ENCODE measurements at regions not wholly inside any gene's neighbourhood (a gene's known extent, or its start where the extent isn't known, plus 50 kb on each side); places are given as distances from the start of the nearest gene placed in this dataset.

DNA sequence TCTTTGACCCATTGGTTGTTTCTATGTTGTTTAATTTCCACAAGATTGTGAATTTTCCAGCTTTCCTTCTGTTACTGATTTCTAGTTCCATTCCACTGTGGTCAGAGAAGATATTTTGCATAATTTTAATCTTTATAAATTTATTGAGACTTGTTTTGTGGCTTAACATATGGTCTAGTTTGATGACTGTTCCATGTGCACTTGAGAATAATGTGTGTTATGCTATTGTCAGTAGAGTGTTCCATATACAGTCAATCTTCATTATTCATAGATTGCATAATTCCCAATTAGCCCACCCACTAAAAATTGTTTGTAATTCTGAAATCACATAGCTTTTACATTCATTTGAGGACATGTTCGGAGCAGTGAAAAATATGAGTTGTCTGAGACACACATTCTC lies 346.1 kb upstream of the DDI1 start:
- TF ChIP-seq GATA2 (IDR thresholded peaks at IDR 0.05; ENCODE audit: low read depth, low read length) (no peak), GATA3 (IDR thresholded peaks at IDR 0.05; ENCODE audit: low read depth, low read length) (no peak)

DNA sequence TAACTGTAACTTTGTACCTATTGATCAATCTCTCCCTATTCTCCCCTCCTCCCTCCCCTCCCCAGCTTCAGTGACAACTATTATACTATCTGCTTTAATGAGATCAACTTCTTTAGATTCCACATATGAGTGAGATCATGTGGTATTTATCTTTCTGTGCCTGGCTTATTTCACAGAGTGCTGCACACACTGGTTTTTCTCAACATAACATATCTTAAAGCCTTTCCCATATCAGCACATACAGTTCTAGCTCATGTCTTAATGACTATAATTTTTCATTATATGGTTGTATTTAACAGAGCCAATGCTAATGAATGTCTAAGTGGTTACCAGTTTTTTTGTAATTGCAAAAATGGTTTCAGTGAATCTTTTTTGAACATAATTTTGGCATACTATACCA lies 340.3 kb upstream of the DDI1 start:
- TF ChIP-seq GATA3 (IDR thresholded peaks at IDR 0.05; ENCODE audit: low read depth, low read length) (no peak), GATA2 (IDR thresholded peaks at IDR 0.05; ENCODE audit: low read depth, low read length) (0 out of 2 replicates have a peak, but pooled peaks have one; percentile 12)

DNA sequence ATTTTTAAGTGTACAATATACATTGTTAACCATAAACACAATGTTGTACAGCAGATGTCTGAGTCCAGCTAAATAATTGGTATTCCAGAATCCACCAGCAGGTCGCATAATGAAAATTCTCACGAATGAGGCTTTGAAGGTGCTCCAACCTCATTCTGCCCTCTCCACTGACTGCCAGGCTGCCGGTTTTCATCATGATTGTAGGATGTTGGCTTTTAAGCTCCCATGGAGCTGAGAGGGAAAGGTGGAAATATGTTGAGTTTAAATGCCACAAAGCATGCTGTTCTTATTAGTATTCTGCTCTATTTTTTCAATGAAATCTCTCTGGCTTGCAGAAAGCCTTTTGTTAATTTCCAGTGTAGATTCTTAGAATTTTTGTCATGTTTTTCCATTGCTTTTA lies 337.2 kb upstream of the DDI1 start:
- TF ChIP-seq GATA3 (IDR thresholded peaks at IDR 0.05; ENCODE audit: low read depth, low read length) (no peak), GATA2 (IDR thresholded peaks at IDR 0.05; ENCODE audit: low read depth, low read length) (no peak)

DNA sequence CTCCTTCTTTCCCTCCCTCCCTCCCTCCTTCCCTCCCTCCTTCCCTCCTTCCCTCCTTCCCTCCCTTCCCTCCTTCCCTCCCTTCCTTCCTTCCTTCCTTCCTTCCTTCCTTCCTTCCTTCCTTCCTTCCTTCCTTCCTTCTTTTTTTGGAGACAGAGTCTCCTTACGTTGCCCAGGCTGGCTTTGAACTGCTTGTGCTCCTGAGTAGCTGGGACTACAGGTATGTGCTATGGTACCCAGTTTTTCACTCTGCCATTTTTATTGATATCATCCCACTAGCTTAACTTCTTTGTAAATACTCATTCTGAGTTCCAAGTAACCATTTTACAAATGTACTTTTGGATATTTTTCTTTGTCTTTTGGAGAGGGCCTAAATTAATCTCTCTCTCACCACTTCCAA lies 336.8 kb upstream of the DDI1 start:
- TF ChIP-seq GATA3 (IDR thresholded peaks at IDR 0.05; ENCODE audit: low read depth, low read length) (no peak), GATA2 (IDR thresholded peaks at IDR 0.05; ENCODE audit: low read depth, low read length) (no peak)

DNA sequence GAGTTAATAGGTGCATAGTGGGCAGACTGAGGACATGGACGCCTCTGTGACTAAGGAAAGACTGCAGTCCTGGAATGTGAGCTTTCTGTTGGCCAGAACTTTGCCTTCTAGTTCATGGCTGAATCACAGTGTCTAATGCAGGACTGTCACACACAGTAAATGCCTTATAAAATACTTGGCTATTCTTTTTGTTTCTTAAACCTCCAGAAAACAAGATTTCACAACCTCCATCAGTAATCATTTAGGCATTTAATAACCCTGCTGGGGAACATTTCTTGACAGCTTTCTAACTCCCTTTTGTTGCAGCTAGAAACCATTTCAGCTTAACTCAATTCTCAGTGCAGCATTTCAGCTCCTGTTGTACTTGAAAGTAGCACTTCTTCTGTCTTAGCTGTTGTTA lies 335.8 kb upstream of the DDI1 start:
- TF ChIP-seq GATA2 (IDR thresholded peaks at IDR 0.05; ENCODE audit: low read depth, low read length) (no peak), GATA3 (IDR thresholded peaks at IDR 0.05; ENCODE audit: low read depth, low read length) (no peak)

DNA sequence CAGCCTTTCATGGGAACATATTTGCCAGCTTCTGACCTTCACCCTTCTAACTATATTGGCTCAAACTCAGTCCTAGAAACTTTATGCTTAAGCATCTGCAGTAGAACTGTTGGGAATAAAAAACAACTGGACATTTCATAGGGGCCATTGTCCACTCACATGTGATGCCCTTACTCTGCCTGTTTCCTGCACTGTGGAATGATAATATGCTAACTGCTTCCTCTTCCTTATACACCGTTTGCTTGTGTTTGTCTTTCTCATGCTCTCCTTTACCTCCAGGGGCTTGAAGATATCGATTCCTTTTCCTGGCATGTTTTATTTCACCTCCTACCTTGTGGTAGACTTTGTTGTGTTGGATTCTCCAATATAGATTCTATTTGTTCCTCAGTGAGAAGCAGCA lies 333.0 kb upstream of the DDI1 start:
- no peak for TF ChIP-seq GATA2 (IDR thresholded peaks at IDR 0.05; ENCODE audit: low read depth, low read length)
- no peak for TF ChIP-seq GATA3 (IDR thresholded peaks at IDR 0.05; ENCODE audit: low read depth, low read length)

DNA sequence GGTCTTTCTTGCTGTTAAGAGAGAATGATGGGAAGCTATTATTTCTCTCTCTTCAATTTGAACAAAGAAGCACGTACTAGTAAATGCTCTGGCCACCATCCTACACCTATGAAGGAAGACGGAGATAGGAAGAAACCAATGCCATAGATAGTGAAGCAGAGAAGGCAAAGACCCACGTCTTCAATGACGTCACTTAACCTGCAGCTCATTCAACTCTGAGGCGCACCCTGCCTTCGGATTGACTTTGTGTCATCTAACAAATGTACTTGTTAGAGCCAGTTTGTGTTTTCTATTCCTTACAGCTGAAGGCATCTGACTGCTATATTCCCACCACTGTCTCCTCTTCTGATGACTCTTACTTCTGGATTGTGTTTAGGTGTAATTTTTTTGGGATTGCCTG lies 332.5 kb upstream of the DDI1 start:
- no peak for TF ChIP-seq GATA2 (IDR thresholded peaks at IDR 0.05; ENCODE audit: low read depth, low read length)

DNA sequence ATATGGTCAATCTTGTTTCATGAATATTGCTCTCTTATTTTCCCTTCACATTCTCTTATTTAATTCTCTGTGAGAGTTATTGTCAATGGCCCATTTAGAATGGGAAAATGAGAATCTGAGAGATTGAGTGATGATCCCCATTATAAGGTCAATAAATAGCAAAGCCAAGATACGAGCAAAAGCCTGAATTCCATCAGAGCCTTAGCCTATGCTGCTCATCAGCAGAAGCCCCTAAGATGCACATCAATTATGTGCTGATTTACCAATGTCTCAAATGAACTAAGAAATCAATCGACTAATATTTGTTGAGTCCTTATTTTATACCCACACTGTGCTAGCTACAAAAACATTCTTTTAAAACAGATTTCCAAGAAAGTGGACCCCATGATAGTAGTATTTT lies 330.8 kb upstream of the DDI1 start:
- TF ChIP-seq GATA3 (IDR thresholded peaks at IDR 0.05; ENCODE audit: low read depth, low read length) (no peak), GATA2 (IDR thresholded peaks at IDR 0.05; ENCODE audit: low read depth, low read length) (no peak)

DNA sequence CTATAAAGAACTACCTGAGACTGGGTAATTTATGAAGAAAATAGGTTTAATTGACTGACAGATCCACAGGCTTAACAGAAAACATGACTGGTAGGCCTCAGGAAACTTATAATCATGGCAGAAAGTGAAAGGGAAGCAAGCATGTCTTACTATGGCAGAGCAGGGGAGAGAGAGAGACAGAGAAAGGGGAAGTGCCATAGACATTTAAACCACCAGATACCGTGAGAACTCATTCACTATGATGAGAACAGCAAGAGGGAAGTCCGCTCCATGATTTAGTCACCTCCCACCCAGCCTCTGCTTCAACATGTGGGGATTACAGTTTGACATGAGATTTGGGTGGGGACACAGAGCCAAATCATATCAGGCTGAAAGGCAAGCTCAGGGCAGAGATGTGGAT lies 327.1 kb upstream of the DDI1 start:
- TF ChIP-seq GATA2 (IDR thresholded peaks at IDR 0.05; ENCODE audit: low read depth, low read length) (no peak), GATA3 (IDR thresholded peaks at IDR 0.05; ENCODE audit: low read depth, low read length) (no peak)

DNA sequence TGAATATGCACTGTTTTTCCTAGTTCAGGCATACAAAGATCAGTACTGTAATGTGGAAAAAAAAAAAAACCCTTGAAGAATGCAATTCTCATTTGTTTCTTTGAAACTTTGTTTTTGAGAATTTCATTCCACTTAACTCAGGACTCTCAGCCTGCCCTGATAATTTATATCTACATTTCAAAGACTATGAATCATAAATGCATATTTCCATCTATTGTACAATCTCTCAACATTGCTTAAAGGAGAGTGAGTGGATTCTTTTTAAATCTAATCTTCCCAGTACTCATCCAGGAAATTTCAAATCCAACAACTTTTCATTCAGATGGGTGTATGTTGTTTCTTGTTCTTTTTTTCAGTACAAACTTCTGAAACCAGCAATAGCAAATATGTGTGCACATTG lies 322.2 kb upstream of the DDI1 start:
- TF ChIP-seq GATA2 (IDR thresholded peaks at IDR 0.05; ENCODE audit: low read depth, low read length) (no peak), GATA3 (IDR thresholded peaks at IDR 0.05; ENCODE audit: low read depth, low read length) (no peak)

DNA sequence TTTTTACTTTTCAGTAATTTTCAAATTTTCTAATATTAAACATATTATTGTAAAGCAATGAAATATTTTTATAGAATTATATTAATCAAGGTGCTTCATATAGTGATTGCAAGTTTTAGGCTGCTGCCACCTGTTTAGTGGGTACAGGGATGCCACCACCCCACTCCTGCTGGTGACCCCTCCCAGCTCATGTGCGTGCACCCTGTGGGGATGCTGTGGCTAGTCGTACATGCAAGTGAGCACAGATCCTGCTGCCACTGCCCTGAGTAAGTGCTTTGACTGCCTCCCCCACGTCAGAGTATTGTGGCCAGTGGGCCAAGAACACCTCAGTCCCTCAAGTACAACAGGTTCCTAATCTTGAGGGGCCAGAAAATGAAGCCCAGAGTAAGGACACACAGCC lies 320.1 kb upstream of the DDI1 start:
- TF ChIP-seq GATA3 (IDR thresholded peaks at IDR 0.05; ENCODE audit: low read depth, low read length), result no peak
- TF ChIP-seq GATA2 (IDR thresholded peaks at IDR 0.05; ENCODE audit: low read depth, low read length), result no peak

DNA sequence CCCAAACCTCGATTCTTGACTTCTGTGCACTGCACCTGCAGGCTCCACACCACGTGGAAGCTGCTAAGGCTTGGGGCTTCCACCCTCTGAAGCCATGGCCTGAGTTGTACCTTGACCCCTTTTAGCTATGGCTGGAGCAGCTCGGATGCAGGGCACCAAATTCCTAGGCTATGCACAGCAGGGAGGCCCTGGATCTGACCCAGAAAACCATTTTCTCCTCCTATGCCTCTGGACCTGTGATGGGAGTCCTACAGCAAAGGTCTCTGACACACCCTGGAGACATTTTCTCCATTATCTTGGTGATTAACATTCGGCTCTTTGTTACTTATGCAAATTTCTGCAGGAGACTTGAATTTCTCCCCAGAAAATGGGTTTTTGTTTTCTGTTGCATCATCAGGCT lies 309.2 kb upstream of the DDI1 start:
- TF ChIP-seq GATA3 (IDR thresholded peaks at IDR 0.05; ENCODE audit: low read depth, low read length) (no peak), GATA2 (IDR thresholded peaks at IDR 0.05; ENCODE audit: low read depth, low read length) (no peak)

DNA sequence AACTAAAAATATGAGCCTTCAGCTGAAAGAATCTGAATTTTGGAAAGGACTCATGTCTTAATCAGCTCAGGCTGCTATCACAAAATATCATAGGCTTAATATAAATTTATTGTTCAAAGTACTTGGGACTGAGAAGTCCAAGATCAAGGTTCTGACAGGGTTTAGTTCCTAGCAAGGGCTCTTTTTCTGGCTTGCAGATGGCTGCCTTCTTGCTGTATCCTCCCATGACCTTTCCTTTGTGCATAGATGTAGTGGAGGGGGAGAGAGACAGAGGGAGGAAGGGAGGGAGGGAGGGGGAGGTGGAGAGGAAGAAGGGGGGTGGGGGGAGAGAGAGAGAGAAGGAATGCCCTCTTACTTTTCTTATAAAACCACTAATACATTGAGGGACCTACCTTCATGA lies 306.8 kb upstream of the DDI1 start:
- TF ChIP-seq GATA3 (IDR thresholded peaks at IDR 0.05; ENCODE audit: low read depth, low read length) (no peak), GATA2 (IDR thresholded peaks at IDR 0.05; ENCODE audit: low read depth, low read length) (no peak)

DNA sequence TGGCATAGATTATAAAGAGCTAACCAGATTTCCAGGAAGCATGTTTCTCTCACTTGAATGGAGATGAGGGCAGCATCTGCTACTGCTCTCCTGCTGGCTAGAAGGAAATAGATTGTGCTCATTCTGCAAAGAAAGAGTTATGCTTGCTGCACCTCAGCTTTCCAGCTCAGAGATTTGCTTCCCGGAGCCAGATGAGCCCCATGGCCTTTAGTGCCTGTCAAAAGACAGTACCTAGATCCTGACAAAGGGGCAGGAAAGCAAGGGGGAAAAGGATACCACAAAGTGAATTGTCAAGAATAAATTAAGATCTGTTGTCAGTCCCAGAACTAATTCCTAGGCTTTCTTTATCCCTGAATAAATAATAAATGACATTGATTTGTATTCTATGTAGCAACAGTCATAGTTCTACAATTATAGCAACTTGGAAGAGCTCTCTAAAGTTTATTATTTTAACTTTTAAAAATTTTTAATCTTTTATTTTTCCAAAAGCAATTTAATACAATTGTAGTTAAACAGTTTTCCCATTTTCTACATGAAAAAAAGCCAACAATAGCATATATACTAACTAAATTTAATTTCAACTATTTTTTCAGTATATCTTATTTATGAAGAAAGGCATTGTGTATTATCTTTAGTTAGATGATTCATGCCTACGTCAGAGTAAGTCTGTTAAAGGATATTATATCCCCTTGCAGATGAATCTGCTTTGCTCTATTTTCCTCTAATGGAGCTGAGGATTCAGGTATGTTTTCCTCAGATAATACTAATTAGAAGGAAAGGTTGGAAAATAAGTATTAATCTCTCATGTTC lies 306.1 kb upstream of the DDI1 start:
- TF ChIP-seq GATA3 (IDR thresholded peaks at IDR 0.05; ENCODE audit: low read depth, low read length) (no peak), GATA2 (IDR thresholded peaks at IDR 0.05; ENCODE audit: low read depth, low read length) (no peak)

DNA sequence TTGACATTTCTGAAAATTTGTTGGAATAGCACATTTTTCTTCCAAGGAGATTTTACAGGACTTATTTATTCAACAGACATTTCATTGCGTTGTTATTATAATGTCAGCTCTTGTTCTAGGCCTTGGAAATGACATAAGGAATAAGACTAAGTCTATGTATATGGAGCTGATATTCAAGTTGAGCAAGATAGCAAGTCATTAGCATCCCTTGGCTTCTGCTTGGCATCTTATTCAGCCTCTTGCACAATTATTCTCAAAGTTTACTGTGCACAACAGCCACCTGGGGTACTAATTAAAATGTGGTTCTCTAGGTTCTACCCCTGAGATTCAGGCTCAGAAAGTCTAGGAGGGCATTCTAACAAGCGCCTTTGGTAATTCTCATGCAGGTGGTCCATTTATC lies 304.8 kb upstream of the DDI1 start:
- TF ChIP-seq GATA3 (IDR thresholded peaks at IDR 0.05; ENCODE audit: low read depth, low read length) (no peak), GATA2 (IDR thresholded peaks at IDR 0.05; ENCODE audit: low read depth, low read length) (no peak)

DNA sequence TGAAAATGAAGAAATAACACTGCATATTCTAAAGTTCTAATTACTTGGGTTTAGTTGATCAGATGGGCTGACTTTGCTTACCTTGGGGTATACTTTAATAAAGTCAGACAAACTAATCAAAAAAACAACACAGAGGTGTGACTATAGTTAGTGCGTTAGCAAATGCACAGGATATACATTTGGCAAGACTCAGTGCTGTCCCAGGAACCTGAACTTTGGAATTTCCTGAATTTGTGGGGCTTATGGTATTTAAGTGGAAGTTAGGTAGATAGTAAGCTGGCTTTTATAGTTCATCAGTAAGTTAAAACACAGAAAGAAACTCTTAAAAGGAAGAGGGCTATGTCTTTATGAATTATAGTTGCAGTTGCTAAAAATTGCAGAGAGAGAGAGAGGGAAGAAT lies 302.6 kb upstream of the DDI1 start:
- TF ChIP-seq GATA3 (IDR thresholded peaks at IDR 0.05; ENCODE audit: low read depth, low read length) (no peak), GATA2 (IDR thresholded peaks at IDR 0.05; ENCODE audit: low read depth, low read length) (no peak)
